Ovary (tissue), 3 donors: ENCODE measurements at regions not wholly inside any gene's neighbourhood (a gene's known extent, or its start where the extent isn't known, plus 50 kb on each side); places are given as distances from the start of the nearest gene placed in this dataset.

ENCODE experiments used
- EP300 ChIP-seq: sonication (generic); formaldehyde crosslinking; IDR thresholded peaks from one replicate; pipeline ENCODE4 v1.6.1; 2017; ENCODE audit warnings: antibody characterized with exemption
- POLR2A ChIP-seq: fragments of 450-650 bp; IDR thresholded peaks from one replicate; pipeline ENCODE4 v1.6.1; 2017; ENCODE audit warnings: antibody characterized with exemption, mild to moderate bottlenecking, moderate library complexity
- TF ChIP-seq, protein P1 (sequence below), 3 donors: fragments of 450-650 bp in 2 of 3; fragments of 200-600 bp in 1 of 3; IDR thresholded peaks; one replicate each; pipeline versions ENCODE4 v1.5.1 to v1.8.0; 2016 to 2022; ENCODE audit warnings: antibody characterized with exemption in 3 of 3, mild to moderate bottlenecking in 1 of 3
- donor health status: DM: no; HTN: no; CAD: no.

- TF ChIP-seq, protein P1, sequence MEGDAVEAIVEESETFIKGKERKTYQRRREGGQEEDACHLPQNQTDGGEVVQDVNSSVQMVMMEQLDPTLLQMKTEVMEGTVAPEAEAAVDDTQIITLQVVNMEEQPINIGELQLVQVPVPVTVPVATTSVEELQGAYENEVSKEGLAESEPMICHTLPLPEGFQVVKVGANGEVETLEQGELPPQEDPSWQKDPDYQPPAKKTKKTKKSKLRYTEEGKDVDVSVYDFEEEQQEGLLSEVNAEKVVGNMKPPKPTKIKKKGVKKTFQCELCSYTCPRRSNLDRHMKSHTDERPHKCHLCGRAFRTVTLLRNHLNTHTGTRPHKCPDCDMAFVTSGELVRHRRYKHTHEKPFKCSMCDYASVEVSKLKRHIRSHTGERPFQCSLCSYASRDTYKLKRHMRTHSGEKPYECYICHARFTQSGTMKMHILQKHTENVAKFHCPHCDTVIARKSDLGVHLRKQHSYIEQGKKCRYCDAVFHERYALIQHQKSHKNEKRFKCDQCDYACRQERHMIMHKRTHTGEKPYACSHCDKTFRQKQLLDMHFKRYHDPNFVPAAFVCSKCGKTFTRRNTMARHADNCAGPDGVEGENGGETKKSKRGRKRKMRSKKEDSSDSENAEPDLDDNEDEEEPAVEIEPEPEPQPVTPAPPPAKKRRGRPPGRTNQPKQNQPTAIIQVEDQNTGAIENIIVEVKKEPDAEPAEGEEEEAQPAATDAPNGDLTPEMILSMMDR (IDR thresholded peaks at IDR 0.05), result no peak
- TF ChIP-seq EP300 (no peak), POLR2A (no peak)
These were observed 430.8 kb downstream of the MTRR start for GRCh38 chr5:8299716-8300115.
